ACC112 (cell line): ENCODE measurements at regions not wholly inside any gene's neighbourhood (a gene's known extent, or its start where the extent isn't known, plus 50 kb on each side); places are given as distances from the start of the nearest gene placed in this dataset.
"Not testable (repeated sequence)": the region's sequence is repeated elsewhere in the genome, so short reads cannot be mapped to it uniquely, and the experiment has no call there.

Source experiments
- H2AFZ ChIP-seq: fragments of 200-600 bp; sonication (generic); one replicate; pipeline ENCODE4 v1.6.0; 2017; ENCODE audit warnings: antibody characterized with exemption, low read length; ENCODE audit not compliant: unreplicated experiment
- H3K27ac ChIP-seq: fragments of 200-600 bp; sonication (generic); 2 replicates; pipeline ENCODE4 v1.5.1; 2014; ENCODE audit warnings: low read depth, mild to moderate bottlenecking, antibody characterized with exemption, low read length, moderate library complexity
- H3K27me3 ChIP-seq: fragments of 200-600 bp; sonication (generic); 2 replicates; pipeline ENCODE4 v1.6.1; 2014; ENCODE audit warnings: mild to moderate bottlenecking, antibody characterized with exemption, low read length, moderate library complexity, mixed read lengths; ENCODE audit not compliant: insufficient read depth
- H3K36me3 ChIP-seq: fragments of 200-600 bp; sonication (generic); 2 replicates; pipeline ENCODE4 v1.6.1; 2016; ENCODE audit warnings: mild to moderate bottlenecking, antibody characterized with exemption, low read length, moderate library complexity, mixed read lengths; ENCODE audit not compliant: insufficient read depth
- H3K4me1 ChIP-seq: fragments of 200-600 bp; sonication (generic); one replicate; pipeline ENCODE4 v1.6.1; 2016; ENCODE audit warnings: low read length, mixed read lengths; ENCODE audit not compliant: insufficient read depth, unreplicated experiment, control insufficient read depth
- H3K4me3 ChIP-seq: fragments of 200-600 bp; sonication (generic); 2 replicates; pipeline ENCODE4 v1.5.1; 2014; ENCODE audit warnings: mild to moderate bottlenecking, low read depth, low read length
- H3K79me2 ChIP-seq: fragments of 200-600 bp; sonication (generic); one replicate; pipeline ENCODE4 v1.6.0; 2016; ENCODE audit warnings: low read length; ENCODE audit not compliant: control insufficient read depth, unreplicated experiment, insufficient read depth

- Histone ChIP-seq H3K36me3 (no peaks in the 10 kb centered on the region), H3K4me1 (peaks cover 9% of the 10 kb centered on the region), H3K79me2 (no peaks in the 10 kb centered on the region), H3K27me3 (no peaks in the 10 kb centered on the region), H3K27ac (no peak overlapping the region), H2AFZ (no peak overlapping the region), H3K4me3 (no peak overlapping the region)
Observed at GRCh38 chr1:221045151-221045550, 165.9 kb downstream of the HLX start.

DNA sequence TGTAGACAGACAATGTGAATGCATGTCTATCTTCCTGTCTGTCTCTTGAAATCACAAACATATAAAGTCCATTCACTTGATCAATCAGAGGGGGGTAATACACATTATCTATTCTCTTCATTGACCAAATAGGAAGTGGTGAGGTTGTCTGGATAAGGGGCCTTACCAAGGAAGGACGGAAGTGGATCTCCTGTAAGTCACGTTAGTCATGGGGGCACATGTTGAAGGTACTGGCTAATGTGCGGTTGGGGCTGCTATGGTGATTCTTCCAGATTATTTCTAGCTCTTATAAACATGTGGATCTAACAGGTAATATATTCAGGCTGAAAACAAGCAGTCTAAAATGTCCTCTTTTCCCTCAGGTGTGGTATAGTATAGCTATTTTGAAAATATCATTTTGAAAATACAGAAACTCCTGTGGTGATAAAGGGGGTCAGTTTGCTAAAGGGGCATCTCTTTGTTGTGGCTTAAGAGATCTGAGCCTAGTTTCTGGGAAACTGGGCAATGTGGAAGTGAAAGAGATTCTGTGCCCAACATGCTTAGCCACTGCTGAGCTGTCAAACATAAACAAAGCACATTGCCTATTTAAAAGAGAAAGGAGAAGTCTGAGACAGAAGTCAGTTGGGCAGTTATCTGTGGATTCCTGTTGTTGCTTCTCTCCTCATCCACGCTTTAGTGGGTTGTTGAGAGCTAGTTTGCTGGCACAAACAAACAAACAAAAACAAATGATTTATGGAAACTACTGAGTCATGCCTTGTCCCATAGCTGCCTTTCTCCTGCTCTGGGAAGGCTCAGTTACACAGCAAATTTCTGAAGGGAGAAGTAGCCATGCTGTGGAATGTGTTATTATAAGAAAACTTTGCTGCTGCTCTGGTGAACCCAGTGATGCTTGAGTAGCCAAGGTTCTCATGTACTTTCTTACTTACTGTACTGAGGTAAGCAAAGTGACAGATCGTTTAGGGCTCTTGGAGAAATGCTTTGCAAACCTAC is 166.9 kb downstream of the HLX start:
- Histone ChIP-seq H3K27ac (no peak overlapping the region), H2AFZ (no peak overlapping the region), H3K4me1 (peaks cover 4% of the 10 kb centered on the region), H3K79me2 (no peaks in the 10 kb centered on the region), H3K4me3 (no peak overlapping the region), H3K36me3 (no peaks in the 10 kb centered on the region), H3K27me3 (no peaks in the 10 kb centered on the region)

- H3K79me2 ChIP-seq, H2AFZ ChIP-seq, H3K27ac ChIP-seq, H3K27me3 ChIP-seq, H3K4me1 ChIP-seq, H3K36me3 ChIP-seq, H3K4me3 ChIP-seq: not testable (repeated sequence)
Observed at GRCh38 chr1:221051391-221051790, 172.1 kb downstream of the HLX start.

DNA sequence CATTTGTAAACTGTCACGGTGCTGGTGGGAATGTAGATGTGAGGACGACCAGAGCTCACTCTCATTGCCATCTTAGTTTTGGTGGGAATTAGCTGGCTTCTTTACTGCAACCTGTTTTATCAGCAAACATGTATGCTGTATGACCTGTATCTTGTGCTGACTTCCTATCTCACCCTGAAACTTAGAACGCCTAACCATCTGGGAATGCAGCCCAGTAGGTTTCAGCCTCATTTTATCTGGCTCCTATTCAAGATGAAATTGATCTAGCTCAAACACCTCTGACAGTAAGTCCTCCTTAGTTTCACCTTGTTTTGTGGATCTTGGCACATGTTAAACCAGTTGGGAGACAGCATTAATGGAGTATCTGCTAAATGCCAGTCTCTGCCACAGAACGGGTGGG is 174.6 kb downstream of the HLX start:
- no peaks in the 10 kb centered on the region for H3K27me3 ChIP-seq
- no peaks in the 10 kb centered on the region for H3K4me1 ChIP-seq
- H3K79me2 ChIP-seq: no peaks in the 10 kb centered on the region
- H2AFZ ChIP-seq: no peak overlapping the region
- no peaks in the 10 kb centered on the region for H3K36me3 ChIP-seq
- no peak overlapping the region for H3K4me3 ChIP-seq
- no peak overlapping the region for H3K27ac ChIP-seq

DNA sequence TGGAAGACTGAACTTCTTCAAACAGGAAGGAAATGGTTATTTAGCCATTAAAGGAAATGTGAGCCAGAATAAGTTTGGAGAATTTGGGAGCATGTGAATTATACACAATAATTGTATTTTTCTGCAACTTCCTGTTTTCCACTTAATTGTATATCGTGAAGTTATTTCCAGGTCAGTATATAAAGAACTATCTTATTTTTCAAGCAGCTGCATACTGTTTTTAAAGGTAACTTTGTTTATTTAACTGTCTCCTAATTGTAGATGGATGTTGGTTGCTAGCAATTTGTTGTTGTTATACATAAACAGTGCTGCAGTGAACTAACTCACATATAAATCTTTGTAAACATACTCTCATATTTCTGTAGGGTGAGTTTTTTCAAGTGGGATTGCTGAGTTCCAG is 180.3 kb downstream of the HLX start:
- no peaks in the 10 kb centered on the region for H3K27me3 ChIP-seq
- no peaks in the 10 kb centered on the region for H3K36me3 ChIP-seq
- no peak overlapping the region for H3K4me3 ChIP-seq
- no peak overlapping the region for H2AFZ ChIP-seq
- H3K27ac ChIP-seq: no peak overlapping the region
- H3K79me2 ChIP-seq: no peaks in the 10 kb centered on the region
- no peaks in the 10 kb centered on the region for H3K4me1 ChIP-seq

DNA sequence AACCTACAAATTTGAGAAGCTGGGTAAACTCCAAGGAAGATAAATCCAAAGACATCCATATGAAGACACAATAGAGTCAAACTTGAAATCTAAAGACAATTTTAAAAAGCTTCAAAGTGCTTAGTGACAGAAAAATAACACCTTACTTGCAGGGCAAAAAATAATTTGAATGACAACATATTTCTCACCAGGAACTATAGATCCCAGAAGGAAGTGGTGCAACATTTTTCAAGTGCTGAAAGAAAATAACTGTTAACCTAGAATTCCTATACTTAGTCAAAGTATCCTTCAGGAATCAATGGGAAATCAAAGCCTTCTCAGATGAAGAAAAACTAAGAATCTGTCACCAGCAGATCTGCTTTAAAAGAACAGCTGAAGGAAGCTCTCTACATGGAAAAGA is 184.4 kb downstream of the HLX start:
- no peak overlapping the region for H3K27ac ChIP-seq
- no peaks in the 10 kb centered on the region for H3K27me3 ChIP-seq
- no peaks in the 10 kb centered on the region for H3K4me1 ChIP-seq
- no peak overlapping the region for H3K4me3 ChIP-seq
- no peaks in the 10 kb centered on the region for H3K36me3 ChIP-seq
- no peaks in the 10 kb centered on the region for H3K79me2 ChIP-seq
- no peak overlapping the region for H2AFZ ChIP-seq

GRCh38 chr1:221066351-221067001 is 187.2 kb downstream of the HLX start:
- Histone ChIP-seq H2AFZ (no peak overlapping the region), H3K36me3 (no peaks in the 10 kb centered on the region), H3K27ac (no peak overlapping the region), H3K4me3 (no peak overlapping the region), H3K4me1 (no peaks in the 10 kb centered on the region), H3K79me2 (no peaks in the 10 kb centered on the region), H3K27me3 (no peaks in the 10 kb centered on the region)

DNA sequence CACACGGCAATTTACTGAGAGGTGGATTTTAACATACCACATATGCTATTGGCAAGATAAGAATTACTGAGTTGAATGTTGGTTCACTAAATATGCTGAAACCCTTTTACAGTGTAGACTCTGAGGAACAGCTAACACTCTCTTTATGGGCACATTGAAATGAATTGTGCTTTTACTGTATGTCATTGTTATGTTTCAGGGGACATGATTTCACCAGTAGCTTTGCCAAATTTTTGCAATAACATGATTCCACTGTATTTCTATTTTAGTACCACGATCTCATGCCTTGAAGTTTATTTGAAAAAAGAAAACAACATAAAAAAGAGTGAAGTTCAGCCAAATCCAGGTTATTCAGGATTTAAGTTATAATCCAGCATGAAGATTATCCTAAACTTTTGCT is 188.5 kb downstream of the HLX start:
- Histone ChIP-seq H3K4me1 (no peaks in the 10 kb centered on the region), H3K4me3 (no peak overlapping the region), H3K79me2 (no peaks in the 10 kb centered on the region)

GRCh38 chr1:221069178-221069903 is 190.1 kb downstream of the HLX start:
- Histone ChIP-seq H2AFZ (no peak overlapping the region), H3K36me3 (no peaks in the 10 kb centered on the region), H3K4me1 (no peaks in the 10 kb centered on the region), H3K27ac (no peak overlapping the region), H3K4me3 (no peak overlapping the region), H3K27me3 (no peaks in the 10 kb centered on the region), H3K79me2 (no peaks in the 10 kb centered on the region)

More for the DNA sequence above, 188.5 kb downstream of the HLX start:
- Histone ChIP-seq H3K27ac (no peak overlapping the region), H3K36me3 (no peaks in the 10 kb centered on the region), H3K27me3 (no peaks in the 10 kb centered on the region), H2AFZ (no peak overlapping the region)

DNA sequence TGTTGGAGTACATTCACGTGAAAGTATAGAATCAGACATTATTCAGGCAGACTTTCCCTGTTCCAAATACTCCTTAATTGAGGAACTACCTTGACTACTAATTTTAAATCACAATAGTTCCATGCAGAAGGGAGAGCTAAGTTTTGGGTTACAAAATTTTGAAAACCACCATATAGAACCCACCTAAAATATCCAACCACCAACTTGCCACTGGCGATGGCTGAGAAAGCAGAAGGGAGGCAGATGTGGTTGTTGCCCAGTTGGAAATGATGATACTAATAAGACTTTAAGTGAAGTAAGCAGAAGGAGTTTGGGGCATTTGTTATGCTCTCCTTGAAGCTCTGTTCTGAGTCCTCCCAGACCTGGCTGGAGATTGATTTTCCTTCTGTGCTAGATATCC is 190.7 kb downstream of the HLX start:
- Histone ChIP-seq H3K4me1 (no peaks in the 10 kb centered on the region), H3K79me2 (no peaks in the 10 kb centered on the region), H3K27me3 (no peaks in the 10 kb centered on the region), H3K27ac (no peak overlapping the region), H3K4me3 (no peak overlapping the region), H3K36me3 (no peaks in the 10 kb centered on the region), H2AFZ (no peak overlapping the region)
